HCEC 1CT (cell line): ENCODE measurements at regions not wholly inside any gene's neighbourhood (a gene's known extent, or its start where the extent isn't known, plus 50 kb on each side); places are given as distances from the start of the nearest gene placed in this dataset.

Source experiments
- DNase-seq: peaks from one replicate; pipeline ENCODE4 v3.0.0-alpha.2; 2017

- no peak for DNase-seq
Measured at GRCh38 chr16:64532117-64532516, 589.7 kb downstream of the CDH11 start.

- DNase-seq = no peak
Measured at GRCh38 chr16:64531401-64531800, 590.5 kb downstream of the CDH11 start.

- DNase-seq = no peak
Measured at GRCh38 chr16:64522548-64522947, 599.3 kb downstream of the CDH11 start.

- no peak for DNase-seq
Measured at GRCh38 chr16:64513871-64514270, 608.0 kb downstream of the CDH11 start.

- DNase-seq = no peak
Measured at GRCh38 chr16:64507240-64508024, 614.4 kb downstream of the CDH11 start.

GRCh38 chr16:64499211-64499610 lies 622.7 kb downstream of the CDH11 start:
- DNase-seq = no peak

- DNase-seq = no peak
Measured at GRCh38 chr16:64498363-64498762, 623.5 kb downstream of the CDH11 start.

GRCh38 chr16:64493709-64494108 lies 628.2 kb downstream of the CDH11 start:
- no peak for DNase-seq

GRCh38 chr16:64489449-64489848 lies 632.4 kb downstream of the CDH11 start:
- DNase-seq = no peak

- DNase-seq = no peak
Measured at GRCh38 chr16:64486561-64486960, 635.3 kb downstream of the CDH11 start.

GRCh38 chr16:64481497-64481896 lies 640.4 kb downstream of the CDH11 start:
- DNase-seq = no peak

GRCh38 chr16:64478252-64478906 lies 643.5 kb downstream of the CDH11 start:
- DNase-seq = no peak

- DNase-seq = no peak
Measured at GRCh38 chr16:64475627-64476351, 646.1 kb downstream of the CDH11 start.

GRCh38 chr16:64470916-64471315 lies 650.9 kb downstream of the CDH11 start:
- no peak for DNase-seq

- no peak for DNase-seq
Measured at GRCh38 chr16:64469906-64470702, 651.8 kb downstream of the CDH11 start.

GRCh38 chr16:64469351-64469750 lies 652.5 kb downstream of the CDH11 start:
- DNase-seq = no peak

- no peak for DNase-seq
Measured at GRCh38 chr16:64468515-64469090, 653.3 kb downstream of the CDH11 start.

- DNase-seq = no peak
Measured at GRCh38 chr16:64459821-64460220, 662.0 kb downstream of the CDH11 start.

GRCh38 chr16:64459402-64459801 lies 662.5 kb downstream of the CDH11 start:
- no peak for DNase-seq

- DNase-seq = peak; percentile 44
Measured at GRCh38 chr16:64455275-64455674, 666.6 kb downstream of the CDH11 start.

GRCh38 chr16:64453646-64454045 lies 668.2 kb downstream of the CDH11 start:
- no peak for DNase-seq

GRCh38 chr16:64452446-64452845 lies 669.4 kb downstream of the CDH11 start:
- DNase-seq = peak; percentile 8

- DNase-seq = no peak
Measured at GRCh38 chr16:64450177-64450576, 671.7 kb downstream of the CDH11 start.
